HG02759 (cell line): ENCODE measurements at regions not wholly inside any gene's neighbourhood (a gene's known extent, or its start where the extent isn't known, plus 50 kb on each side); places are given as distances from the start of the nearest gene placed in this dataset.
"Not testable (repeated sequence)": the region's sequence is repeated elsewhere in the genome, so short reads cannot be mapped to it uniquely, and the experiment has no call there.

Experiments used
- ATAC-seq: cut with Tn5 transposase; IDR thresholded peaks from one replicate; pipeline ENCODE4 v1.9.1; 2021; ENCODE audit warnings: mild to moderate bottlenecking, moderate library complexity; ENCODE audit not compliant: unreplicated experiment

- ATAC-seq, result no peak
Observed at GRCh38 chr20:47897461-47897860, 112.2 kb upstream of the SULF2 start.

DNA sequence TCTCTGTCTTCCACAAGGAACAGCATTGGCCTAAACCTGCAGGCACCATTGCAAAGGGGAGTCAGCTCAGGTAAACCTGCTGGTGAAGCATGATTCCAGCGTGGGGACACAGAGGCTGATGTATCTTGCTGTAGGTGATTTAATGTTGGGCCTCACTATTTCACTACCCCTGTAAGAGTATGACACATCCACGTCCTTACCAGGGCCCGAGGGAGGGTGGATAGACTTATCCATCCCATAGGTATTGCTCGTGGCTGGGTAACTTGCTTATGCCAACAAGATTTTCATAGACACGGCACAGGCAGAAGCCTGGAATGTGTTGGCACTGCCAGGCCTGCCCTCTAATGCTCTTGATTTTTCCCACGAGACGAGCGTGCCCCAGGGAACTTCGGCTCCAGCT lies 107.4 kb upstream of the SULF2 start:
- not testable (repeated sequence) for ATAC-seq

DNA sequence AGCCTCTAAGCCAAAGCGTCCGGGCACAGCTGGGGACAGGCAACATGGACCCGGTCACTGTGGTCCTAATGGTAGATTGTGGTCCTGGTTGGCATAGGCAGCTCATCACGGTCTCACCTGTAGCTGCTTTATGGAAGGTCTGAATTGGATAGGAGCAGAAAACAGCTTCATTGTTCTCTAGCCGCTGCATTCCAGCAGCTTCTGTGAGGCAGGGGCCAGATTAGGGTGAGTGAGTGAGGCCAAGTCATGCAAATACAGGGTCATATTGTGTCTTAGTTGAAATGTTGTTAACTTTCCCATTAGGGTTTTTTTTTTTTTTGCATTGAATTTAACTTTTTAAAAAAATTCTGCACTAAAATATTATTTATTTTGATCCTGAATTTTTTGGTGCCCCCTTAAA lies 105.4 kb upstream of the SULF2 start:
- ATAC-seq, result not testable (repeated sequence)

DNA sequence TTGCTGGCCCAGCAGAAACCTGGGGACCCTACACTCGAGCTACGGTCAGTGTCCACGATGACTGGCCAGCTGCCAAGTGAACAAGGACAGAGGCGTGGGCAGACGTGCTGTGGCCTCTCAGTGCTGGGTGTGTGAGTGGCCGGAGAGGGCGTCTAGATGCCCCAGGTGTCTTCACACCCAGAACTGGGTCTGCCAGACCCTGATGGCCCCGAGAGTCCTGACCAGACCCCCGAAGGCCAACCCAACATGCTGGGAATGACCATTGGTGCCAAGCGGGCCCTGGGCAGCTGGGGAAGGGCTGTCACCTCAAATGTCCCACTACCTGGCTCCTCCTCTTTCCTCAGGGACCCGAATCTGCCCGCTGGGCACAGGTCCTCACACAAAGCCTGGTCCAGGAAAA lies 104.5 kb upstream of the SULF2 start:
- ATAC-seq, result not testable (repeated sequence)

DNA sequence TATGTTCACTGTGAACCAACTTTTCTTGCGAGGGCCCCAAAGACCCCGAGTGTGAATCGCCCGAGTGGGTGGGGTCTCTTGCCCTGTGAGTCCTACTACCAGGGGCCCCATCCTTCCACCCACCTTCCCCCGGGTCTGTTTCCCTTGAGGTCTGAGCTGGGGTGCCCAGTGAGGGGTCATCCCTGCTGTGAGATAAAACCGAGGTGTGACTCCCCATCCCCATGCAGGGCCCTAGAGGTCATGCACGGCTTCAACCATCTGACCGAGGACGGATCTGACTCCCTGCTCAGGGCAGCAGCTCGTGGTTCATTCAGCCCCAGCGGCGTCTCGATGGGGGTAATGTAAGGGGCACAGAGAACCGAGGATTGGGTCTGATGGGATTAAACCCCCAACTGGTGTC lies 103.1 kb upstream of the SULF2 start:
- ATAC-seq, result no peak

DNA sequence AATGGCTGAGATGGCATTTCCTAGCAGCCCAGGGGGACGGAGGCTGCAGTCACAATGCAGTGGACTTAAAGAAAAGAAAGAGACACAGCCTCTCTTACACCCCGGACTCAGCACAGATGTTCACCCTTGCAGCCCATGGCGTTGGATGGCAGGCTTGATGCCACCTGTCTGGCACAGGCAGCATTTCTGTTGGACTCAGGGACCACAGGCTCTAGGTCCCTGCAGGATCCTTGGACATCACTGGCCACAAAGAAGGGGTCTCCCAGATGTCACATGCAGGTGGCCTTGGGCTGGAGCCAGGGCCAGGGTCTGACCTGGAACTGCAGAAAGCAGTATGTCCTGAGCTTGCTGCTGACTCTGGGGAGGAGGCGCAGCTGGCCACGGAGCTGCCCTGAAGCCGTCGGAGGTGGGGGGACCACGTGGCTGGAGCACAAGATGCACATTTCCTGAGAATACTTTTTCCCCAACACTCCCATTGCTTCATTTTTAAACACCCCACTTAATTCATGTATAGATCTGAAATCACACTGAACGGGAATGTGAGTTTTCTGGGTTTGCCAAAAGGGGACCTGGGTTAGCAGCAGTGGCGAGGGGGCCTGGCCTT lies 102.3 kb upstream of the SULF2 start:
- no peak for ATAC-seq

DNA sequence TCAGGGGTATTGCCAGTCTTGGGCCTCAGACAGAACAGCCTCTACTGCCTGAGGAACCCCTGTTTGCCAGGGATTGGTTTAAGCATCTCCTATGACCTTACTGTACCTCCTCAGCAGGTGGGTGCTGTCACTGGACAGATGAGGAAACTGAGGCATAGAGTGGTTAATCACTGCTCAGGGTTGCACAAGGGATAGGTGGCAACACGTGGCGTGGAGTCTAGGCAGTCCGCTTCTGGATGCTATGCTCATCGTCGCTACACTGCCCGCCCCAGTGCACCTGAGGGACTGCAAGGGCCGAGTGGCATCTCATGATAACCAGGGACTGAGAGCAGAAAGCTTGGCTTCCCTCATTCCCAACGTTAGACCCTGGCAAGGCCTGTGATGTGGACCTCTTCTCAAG lies 101.8 kb upstream of the SULF2 start:
- no peak for ATAC-seq

- ATAC-seq, result no peak
Observed at GRCh38 chr20:47886454-47887041, 101.3 kb upstream of the SULF2 start.

GRCh38 chr20:47885909-47886453 lies 100.7 kb upstream of the SULF2 start:
- no peak for ATAC-seq

- not testable (repeated sequence) for ATAC-seq
Observed at GRCh38 chr20:47883940-47884339, 98.7 kb upstream of the SULF2 start.

GRCh38 chr20:47883186-47883585 lies 97.9 kb upstream of the SULF2 start:
- ATAC-seq, result no peak

- no peak for ATAC-seq
Observed at GRCh38 chr20:47879771-47880170, 94.5 kb upstream of the SULF2 start.

DNA sequence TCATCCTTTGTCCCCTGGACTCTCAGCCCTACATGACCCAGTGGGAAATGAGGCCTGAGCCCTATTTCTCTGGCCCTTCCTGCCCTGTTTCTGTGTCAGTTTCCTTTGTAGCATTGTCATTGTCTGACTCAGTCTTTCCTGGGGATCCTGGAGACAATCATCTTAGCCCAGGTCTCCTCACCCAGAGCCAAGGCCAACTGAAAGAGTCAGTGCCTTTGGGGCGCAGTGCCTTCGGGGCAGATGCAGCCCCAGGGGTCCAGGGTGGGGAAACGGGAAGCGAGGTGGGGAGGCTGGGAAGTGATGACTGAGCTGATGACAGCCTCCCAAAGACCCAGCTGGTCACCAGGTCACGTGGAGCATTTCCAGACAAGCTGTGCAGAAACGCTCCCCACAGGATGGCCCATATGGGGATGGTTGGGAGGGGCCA lies 93.3 kb upstream of the SULF2 start:
- no peak for ATAC-seq

DNA sequence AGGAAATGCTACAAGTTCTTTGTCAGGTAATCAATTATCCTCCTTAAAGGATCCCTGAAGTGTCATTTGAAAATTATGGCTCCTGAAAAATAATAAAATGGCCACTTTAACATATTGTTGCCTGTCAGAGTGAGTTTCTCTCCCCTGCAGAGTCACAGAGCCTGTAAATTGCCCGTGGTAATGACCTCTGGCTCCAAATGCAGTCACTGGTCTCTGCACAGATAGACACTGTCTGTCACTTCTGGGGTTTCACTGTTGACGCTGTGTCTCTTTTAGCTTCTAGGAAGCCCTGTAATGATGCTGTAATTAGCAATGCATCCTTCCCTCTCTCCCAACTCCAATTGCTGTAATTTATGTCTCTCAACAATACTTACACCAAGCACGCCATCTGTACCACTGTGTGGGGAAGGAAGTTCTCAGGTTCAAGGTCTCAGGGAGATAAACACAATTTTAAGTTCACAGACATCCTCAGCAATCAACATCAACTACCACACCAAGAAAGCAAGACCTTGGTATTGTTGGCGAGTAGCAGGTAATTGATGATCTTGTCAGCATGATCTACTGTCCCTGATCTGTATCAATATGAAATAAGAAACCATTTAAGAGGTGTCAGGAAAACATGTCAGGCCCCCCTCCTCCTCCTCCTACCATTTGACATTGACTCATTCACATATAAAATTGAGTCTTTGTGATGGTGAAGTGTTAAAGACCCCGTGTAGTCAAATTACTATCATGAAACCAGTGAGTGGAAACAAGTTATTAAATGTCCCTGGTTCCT lies 91.2 kb upstream of the SULF2 start:
- ATAC-seq, result no peak

GRCh38 chr20:47875297-47876025 lies 90.2 kb upstream of the SULF2 start:
- no peak for ATAC-seq

- ATAC-seq, result no peak
Observed at GRCh38 chr20:47872341-47872740, 87.1 kb upstream of the SULF2 start.

DNA sequence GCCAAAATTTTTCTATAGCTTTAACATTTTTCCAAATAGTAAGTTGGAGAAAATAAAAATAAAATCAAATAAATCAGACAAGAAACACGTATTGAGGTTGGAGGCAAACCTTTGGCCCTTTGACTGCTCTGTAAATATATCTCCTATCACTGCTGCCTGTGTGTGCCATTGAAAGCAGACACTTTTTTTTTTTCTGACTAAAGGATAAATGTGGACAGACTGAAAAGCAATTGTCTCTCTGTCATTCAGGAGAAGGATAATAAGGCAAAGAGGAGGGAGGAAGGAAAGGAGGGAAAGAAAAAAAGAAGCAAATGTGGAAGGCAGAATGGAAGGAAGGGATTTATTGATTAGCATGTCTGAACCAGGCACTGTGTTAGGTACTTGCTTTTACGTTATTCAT lies 85.2 kb upstream of the SULF2 start:
- ATAC-seq, result no peak

DNA sequence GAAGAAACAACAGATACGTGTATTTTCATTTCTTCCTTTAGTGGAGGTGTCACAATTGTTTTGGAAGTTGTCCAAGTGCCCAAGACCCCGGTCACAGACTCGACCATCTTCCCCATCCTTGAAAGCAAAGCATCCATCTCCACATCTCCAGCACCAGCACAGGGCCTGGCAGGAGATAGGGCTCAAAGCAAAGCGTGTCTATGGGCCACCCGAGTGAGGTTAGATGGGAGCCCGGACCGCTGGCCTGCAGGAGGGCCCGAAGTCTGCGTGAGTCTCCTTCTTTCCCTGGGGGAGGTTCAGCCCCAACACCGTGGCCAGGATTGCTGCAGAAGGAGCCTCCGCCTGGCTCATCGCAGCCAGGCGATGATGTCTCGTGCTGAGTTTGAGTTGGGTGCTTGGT lies 83.5 kb upstream of the SULF2 start:
- ATAC-seq, result no peak

- ATAC-seq, result no peak
Observed at GRCh38 chr20:47868236-47868635, 83.0 kb upstream of the SULF2 start.

GRCh38 chr20:47867831-47868230 lies 82.5 kb upstream of the SULF2 start:
- ATAC-seq, result no peak

GRCh38 chr20:47866480-47866879 lies 81.2 kb upstream of the SULF2 start:
- ATAC-seq, result no peak
